KOPT-K1 (cell line): ENCODE measurements at regions not wholly inside any gene's neighbourhood (a gene's known extent, or its start where the extent isn't known, plus 50 kb on each side); places are given as distances from the start of the nearest gene placed in this dataset.

Experiments used
- H3K27ac ChIP-seq: fragments of 200-600 bp; sonication (generic); 2 replicates; pipeline ENCODE4 v1.5.1; 2016; ENCODE audit warnings: antibody characterized with exemption, mild to moderate bottlenecking, low read depth, low read length; ENCODE audit not compliant: poor library complexity, severe bottlenecking
- H3K36me3 ChIP-seq: fragments of 200-600 bp; sonication (generic); 2 replicates; pipeline ENCODE4 v1.5.1; 2017; ENCODE audit warnings: antibody characterized with exemption, mild to moderate bottlenecking, low read length, moderate library complexity; ENCODE audit not compliant: insufficient read depth
- H3K9me3 ChIP-seq: fragments of 200-600 bp; sonication (generic); 2 replicates; pipeline ENCODE4 v1.5.1; 2017; ENCODE audit warnings: antibody characterized with exemption, low read length, mild to moderate bottlenecking; ENCODE audit not compliant: insufficient read depth, poor library complexity, severe bottlenecking

DNA sequence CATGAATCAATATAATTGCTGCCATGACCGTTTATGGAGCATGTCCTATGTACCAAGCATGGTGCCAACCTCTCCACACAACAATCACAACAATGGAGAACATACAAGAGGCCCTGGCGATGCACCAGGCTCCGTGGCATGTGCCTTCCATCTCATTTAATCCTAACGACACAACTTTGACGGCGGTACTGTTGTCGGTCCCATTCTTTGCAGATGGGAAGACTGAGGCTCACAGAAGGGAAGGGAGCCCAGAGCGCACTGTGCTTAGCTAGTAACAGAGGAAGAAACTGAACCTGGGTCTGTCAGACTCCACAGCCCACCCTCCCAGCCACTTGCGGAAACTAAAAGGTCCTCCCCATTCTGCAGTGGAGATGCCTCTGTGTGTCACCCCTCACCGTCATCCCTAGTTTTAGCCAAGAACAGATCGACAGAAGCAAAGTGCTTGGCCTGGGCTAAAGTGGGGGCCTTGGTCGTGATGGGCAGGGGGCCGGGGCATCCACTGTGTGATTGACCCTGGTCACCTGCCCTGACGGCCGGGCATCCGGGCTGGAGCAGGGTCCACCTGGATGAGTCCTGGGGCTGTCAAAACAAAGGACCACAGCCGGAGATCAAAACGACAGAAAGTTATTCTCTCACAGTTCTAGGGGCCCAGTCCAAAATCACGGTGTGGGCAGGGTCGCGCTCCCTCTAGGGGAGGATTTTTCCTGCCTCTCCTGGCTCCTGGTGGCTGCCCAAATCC lies 183.9 kb downstream of the C16orf95 start:
- H3K27ac ChIP-seq = no peak overlapping the region
- H3K36me3 ChIP-seq = no peaks in the 10 kb centered on the region
- no peaks in the 10 kb centered on the region for H3K9me3 ChIP-seq

DNA sequence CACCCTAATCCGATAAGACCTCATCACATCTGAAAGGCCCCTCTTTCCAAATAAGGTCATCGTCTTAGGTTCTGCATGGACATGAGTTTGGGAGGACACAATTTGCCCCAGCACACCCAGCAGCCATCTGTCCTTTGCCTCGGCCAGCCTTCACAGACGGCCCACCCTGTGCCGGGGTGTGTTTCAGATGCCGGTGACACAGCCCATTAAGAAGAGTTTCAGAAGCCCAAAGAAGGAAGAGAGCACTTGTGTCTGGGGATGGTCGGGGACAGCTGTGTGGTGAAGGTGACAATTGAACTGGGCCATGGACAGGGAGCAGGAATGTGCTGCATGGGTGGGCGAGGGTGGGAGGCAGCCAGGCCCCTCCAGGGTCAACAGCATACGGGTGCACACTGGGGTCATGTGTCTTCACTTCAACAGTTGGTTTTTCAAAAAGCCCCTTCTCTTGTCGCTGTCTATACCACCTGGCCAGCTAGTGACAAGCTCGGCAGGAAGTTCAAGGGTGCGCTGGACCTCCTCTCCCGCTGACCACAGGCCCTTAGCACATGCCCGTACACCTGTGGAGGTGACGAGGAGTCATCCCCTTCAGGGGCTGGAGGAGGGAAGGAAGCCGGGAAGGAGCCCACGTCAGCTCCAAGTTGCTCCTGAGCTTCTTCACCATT lies 183.1 kb downstream of the C16orf95 start:
- H3K36me3 ChIP-seq = no peaks in the 10 kb centered on the region
- no peak overlapping the region for H3K27ac ChIP-seq
- H3K9me3 ChIP-seq = no peaks in the 10 kb centered on the region

DNA sequence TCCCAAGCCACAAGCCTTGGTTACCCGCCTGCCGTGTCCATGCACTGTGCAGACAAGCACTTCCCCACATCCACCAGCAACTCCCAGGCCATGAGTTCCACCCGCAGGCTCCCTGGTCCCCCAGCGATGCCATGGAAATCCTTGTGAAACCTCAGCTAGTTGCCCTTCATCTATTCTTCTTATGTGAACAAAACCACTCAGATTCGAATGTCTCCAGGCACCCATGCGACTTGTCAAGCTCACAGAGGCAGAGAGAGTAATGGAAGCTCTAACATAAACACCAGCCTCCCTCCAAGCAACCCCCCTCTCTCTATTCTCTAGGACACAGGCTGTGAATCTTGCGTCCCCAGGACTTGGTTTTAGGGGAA lies 182.6 kb downstream of the C16orf95 start:
- Histone ChIP-seq H3K9me3 (no peaks in the 10 kb centered on the region), H3K27ac (no peak overlapping the region), H3K36me3 (no peaks in the 10 kb centered on the region)

DNA sequence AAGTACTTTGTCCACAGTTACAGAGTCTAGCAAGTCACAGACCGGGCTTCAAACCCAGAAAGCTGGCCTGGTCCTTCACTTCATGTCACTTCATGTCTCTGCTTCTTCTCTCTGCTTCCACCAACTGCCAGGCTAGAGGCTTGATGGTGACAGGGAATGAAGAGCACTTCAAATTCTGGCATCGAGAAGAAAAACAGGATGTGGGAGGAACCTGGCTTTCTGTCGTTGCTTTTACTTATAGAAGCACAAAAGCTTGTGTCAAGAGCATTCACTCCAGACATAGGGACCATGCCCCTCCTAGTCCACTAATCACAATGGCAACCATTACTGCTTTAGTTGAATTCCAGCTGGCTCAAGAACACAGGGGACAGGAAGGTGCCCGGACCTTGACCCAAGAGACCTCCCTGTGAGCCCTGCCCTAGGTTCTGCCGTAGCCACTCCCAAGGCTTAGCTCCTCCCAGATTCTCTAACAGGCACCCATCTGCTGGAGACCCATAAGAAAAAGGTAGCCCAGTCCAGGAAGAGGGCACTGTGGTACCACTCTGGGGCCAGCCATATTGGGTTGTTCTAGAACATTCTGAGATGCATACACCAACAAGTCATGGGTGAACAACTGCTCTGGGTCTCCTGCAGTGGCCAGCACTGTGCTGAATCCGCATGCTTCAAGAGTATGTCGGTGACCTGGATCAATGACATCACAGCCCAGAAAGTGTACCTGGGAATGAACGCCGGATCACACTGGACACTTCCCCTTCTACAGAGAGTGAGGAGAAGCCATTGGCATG lies 181.8 kb downstream of the C16orf95 start:
- no peaks in the 10 kb centered on the region for H3K36me3 ChIP-seq
- H3K9me3 ChIP-seq = no peaks in the 10 kb centered on the region
- H3K27ac ChIP-seq = no peak overlapping the region

DNA sequence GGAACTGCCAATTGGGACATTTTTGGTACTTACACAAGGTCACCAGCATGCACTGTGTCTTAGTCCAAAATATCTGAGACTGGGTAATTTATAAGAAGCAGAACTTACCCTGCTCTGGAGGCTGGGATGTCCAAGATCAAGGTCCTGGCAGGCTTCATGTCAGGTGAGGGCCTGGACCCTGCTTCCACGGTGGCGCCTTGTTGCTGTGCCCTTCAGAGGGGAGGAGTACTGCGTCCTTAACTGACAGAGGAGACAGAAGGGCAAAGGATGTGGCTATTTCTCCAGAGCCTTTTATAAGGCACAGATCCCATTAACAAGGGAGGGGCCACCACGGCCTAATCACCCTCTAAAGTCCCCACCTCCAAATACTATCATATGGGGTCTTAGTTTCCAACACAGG lies 178.9 kb downstream of the C16orf95 start:
- Histone ChIP-seq H3K36me3 (no peaks in the 10 kb centered on the region), H3K27ac (no peak overlapping the region), H3K9me3 (no peaks in the 10 kb centered on the region)

DNA sequence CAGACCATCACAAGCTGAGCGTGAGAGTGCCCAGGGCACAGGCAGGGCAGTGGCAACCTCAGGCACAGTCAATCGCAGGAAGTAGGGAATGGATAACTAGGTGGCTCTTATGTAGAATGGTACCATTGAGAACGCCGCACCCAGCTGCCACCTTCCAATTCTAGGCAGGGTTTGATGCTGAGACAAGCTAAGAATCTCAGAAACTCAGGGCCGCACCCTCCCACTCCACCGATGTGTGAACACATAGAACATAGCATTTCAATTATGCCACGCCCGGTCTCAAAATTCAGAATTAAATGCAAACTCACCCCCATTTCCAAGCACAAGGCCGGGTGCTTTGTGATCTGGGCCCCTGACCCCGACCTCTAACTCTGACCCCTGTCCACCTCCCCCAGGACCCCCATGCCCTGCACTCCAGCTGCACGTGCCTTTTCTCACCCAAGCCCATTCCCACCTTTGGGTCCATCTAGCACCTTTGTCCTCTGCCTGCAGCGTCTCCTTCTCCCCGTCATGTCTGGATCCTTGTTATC lies 178.4 kb downstream of the C16orf95 start:
- Histone ChIP-seq H3K27ac (no peak overlapping the region), H3K9me3 (no peaks in the 10 kb centered on the region), H3K36me3 (no peaks in the 10 kb centered on the region)

DNA sequence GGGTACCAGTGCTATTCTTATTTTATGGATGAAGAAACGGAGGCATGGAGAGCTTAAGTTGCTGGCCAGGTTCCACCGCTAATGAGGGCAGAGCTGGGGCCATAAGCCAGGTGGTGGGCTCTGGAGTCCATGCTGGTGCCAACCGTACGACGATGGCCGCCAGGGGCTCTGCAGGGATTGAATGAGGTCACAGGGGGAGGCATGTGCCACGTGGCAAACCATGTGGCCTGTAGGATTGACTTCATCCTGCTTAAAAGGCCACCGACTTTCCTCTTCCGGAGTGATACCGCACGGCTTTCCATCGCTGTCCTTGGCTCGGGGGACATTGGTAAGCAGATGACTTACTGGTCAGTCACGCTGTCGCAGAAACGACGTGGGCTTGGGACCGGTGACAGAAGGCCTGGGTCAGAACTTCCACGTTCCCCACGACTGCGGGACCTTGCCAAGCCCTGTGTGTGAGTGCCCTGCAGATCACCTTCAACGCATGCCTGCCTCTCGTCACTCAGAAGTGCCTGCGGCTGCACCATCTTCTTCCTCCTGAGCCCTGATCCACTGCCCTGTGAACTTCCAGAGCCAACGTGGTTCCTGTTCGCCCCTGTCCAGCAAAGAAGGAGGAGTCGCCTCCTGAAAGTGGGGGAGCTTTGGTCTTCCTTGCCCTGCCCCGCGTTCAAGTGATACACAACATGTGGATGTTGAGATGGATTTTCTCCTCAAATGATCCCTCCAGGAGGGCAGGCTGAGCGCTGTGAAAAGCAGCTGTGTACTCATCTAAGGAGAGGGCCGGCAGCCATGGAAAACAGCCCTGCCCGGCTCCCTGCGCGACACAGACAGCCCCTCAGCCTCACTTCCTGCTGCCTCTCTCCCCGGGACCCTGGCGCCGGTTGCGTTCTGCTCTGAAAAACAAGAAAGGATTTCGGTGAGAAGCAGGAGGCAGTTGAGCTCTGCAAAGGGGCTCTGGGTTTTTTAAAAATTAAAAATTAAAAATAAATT lies 176.7 kb downstream of the C16orf95 start:
- Histone ChIP-seq H3K27ac (no peak overlapping the region), H3K9me3 (no peaks in the 10 kb centered on the region), H3K36me3 (no peaks in the 10 kb centered on the region)

DNA sequence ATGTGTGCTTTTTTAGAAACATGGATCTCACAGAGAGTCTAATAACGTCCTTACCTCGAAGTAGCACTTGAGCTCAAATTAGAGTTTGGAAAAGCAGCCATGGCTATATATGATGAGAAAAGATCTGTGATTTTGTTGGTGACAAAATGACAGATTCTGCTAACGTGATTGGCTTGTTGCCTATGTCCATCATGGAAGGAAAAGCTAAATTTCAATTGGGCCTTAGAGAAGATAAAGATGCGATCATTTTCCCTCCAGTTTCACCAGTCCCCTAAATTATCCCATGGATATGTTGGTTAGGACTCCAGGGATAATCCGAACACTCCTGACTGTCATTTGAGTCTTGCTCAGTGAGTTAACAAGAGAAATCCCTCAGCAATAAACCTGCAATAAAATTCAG lies 175.8 kb downstream of the C16orf95 start:
- Histone ChIP-seq H3K36me3 (no peaks in the 10 kb centered on the region), H3K9me3 (no peaks in the 10 kb centered on the region), H3K27ac (no peak overlapping the region)

DNA sequence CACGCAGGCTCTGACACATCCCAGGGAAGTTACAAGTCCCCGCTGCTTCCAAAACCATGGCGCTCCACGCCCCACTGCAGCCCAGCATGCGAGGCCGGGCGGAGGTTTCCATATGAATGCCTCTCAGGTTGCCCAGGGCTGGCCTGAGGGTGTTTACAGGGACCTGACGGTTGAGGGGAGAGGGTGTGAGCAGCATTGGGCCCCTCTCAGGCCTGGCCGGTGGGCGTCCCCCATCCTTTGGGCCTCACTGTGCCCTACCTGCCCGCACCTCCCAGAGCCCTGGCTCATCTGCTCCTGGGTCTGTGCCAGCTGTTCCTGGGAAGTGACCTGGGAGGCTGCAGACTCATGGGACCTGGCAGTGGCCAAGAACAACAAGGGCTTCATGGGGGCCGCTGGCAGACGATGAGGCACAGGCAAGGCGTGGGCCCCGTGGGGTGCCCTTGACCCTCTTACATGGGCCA lies 173.5 kb downstream of the C16orf95 start:
- Histone ChIP-seq H3K9me3 (no peaks in the 10 kb centered on the region), H3K27ac (no peak overlapping the region), H3K36me3 (no peaks in the 10 kb centered on the region)

DNA sequence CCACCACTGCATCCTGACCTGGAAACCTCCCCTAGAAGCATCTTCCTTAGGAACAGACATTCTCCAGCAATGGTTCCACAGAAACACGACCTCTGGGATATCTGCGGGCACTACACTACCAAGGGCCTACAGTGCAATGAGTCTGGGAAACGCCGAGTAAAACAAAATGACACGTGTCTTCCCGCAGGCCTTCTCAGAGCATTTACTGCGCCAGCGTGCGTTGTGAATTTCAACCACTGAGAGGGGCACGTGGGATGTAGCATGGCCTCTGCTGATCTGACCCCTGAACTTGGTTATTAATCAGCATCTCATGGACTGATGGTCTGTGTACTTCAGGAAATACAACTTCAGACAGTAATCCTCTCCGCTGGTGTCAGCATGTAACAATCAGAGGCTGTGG lies 173.0 kb downstream of the C16orf95 start:
- Histone ChIP-seq H3K27ac (no peak overlapping the region), H3K9me3 (no peaks in the 10 kb centered on the region), H3K36me3 (no peaks in the 10 kb centered on the region)

DNA sequence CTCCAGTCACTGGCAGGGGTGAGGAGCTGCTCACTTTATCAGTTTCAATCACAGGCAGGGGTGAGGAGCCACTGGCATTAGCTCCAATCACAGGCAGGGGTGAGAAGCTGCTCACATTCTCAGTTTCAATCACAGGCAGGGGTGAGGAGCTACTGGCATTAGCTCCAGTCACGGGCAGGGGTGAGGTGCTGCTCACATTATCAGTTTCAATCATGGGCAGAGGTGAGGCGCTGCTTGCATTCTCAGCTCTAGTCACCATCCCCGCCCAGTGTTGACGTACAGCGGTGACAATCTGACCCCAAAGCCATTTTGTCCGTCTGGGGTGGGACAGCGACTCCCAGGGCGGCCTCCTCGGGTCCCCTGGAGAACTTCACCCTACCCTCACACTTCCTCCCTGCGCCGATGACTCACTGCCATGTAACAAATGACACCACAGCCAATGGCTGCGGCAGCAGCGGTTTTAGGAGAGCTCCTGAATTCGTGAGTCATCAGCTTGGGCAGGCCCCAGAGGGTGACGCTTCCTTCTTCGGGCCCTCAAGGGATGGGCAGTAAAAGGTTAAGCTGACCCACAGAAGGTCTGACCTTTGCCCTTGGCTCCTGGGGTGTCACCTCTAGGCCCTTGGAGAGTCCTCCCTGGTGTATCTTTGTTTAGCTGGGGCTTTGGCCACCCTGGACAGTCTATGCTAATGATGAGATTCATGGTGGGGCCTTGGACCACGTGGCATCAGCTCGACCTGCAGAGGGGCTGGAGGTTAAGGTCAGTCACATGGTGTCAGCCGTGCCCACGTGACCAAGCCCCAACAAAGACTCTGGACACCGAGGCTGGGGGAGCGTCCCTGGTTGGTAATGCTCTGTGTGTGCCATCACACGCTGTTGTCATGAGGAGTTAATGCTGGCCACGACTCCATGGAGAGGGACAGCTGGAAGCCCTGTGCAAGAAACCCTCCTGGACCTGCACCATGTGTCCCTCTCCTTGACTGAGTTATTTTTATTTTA lies 171.7 kb downstream of the C16orf95 start:
- H3K9me3 ChIP-seq = no peaks in the 10 kb centered on the region
- no peak overlapping the region for H3K27ac ChIP-seq
- no peaks in the 10 kb centered on the region for H3K36me3 ChIP-seq

DNA sequence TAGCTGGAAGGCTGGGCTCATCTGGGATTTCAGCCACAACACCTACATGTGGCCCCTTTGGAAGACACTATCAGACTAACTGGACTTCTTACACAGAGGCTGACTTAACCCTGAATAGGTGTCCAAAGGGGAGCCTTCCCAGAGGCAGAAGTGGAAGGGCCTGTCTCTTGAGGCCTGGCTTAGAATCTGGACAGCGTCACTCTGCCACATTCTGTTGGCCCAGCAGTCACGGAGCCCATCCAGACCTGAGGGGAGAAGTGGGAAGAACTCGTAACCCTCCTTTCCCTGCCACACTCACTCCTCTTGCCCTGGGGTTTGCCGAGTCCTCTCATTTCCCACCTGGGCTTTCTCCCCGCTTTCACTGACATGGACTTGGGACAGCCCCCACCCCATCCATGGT lies 170.5 kb downstream of the C16orf95 start:
- H3K9me3 ChIP-seq = peaks cover 5% of the 10 kb centered on the region

DNA sequence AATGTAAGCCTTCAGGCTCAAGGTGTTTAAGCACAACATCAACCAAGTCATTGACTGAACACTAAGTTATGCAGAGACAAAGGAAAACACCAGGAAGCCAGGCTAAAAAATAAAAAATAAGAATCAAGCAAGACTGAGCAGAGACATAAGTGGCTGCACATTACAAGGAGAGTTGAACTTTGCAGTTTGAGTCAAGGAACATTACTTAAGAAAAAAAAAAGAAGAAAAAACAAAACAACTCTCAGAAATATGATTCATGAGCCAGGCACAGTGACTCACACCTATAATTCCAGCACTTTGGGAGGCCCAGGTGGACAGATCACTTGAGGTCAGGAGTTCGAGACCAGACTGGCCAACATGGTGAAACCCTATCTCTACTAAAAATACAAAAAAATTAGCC lies 168.1 kb downstream of the C16orf95 start:
- Histone ChIP-seq H3K27ac (no peak overlapping the region), H3K9me3 (peaks cover 12% of the 10 kb centered on the region), H3K36me3 (no peaks in the 10 kb centered on the region)

More for the DNA sequence above, 170.5 kb downstream of the C16orf95 start:
- H3K27ac ChIP-seq = no peak overlapping the region
- no peaks in the 10 kb centered on the region for H3K36me3 ChIP-seq
